Effector memory CD4-positive, alpha-beta T cell (primary cell): ENCODE measurements at regions not wholly inside any gene's neighbourhood (a gene's known extent, or its start where the extent isn't known, plus 50 kb on each side); places are given as distances from the start of the nearest gene placed in this dataset.

Experiments used
- DNase-seq, 3 donors: peaks; one replicate each; pipeline ENCODE4 v3.0.0-alpha.2; 2020
- H3K27ac ChIP-seq: 2 replicates; pipeline ENCODE4 v1.7.0; 2013; ENCODE audit warnings: mild to moderate bottlenecking, low read length, moderate library complexity; ENCODE audit not compliant: insufficient read depth, poor library complexity, severe bottlenecking
- H3K27me3 ChIP-seq: replicated peaks from 2 replicates; pipeline ENCODE4 v1.7.0; 2013; ENCODE audit warnings: mild to moderate bottlenecking, low read length; ENCODE audit not compliant: insufficient read depth, control insufficient read depth, poor library complexity, severe bottlenecking
- H3K36me3 ChIP-seq: 2 replicates; pipeline ENCODE4 v1.7.0; 2013; ENCODE audit warnings: mild to moderate bottlenecking, low read length, moderate library complexity; ENCODE audit not compliant: control insufficient read depth, insufficient read depth
- H3K4me1 ChIP-seq: 2 replicates; pipeline ENCODE4 v1.7.0; 2013; ENCODE audit warnings: low read length, mild to moderate bottlenecking; ENCODE audit not compliant: control insufficient read depth, insufficient read depth, poor library complexity, severe bottlenecking
- H3K4me3 ChIP-seq: 2 replicates; pipeline ENCODE4 v1.7.0; 2013; ENCODE audit warnings: low read length, low read depth, mild to moderate bottlenecking; ENCODE audit not compliant: insufficient read depth, poor library complexity, severe bottlenecking
- H3K9me3 ChIP-seq: 2 replicates; pipeline ENCODE4 v1.7.0; 2013; ENCODE audit warnings: mild to moderate bottlenecking, low read length, moderate library complexity; ENCODE audit not compliant: control insufficient read depth

GRCh38 chr1:157278383-157279137, 140.4 kb upstream of the ETV3 start:
- H3K9me3 ChIP-seq: no peaks in the 10 kb centered on the region
- DNase-seq: no peak
- no peak overlapping the region for H3K27ac ChIP-seq
- H3K27me3 ChIP-seq: peaks cover 11% of the 10 kb centered on the region
- no peaks in the 10 kb centered on the region for H3K4me1 ChIP-seq
- H3K4me3 ChIP-seq: no peak overlapping the region
- no peaks in the 10 kb centered on the region for H3K36me3 ChIP-seq

- Histone ChIP-seq H3K4me1 (no peaks in the 10 kb centered on the region), H3K27me3 (peaks cover 11% of the 10 kb centered on the region)
Measured at GRCh38 chr1:157277913-157278312, 139.7 kb upstream of the ETV3 start.

GRCh38 chr1:157277281-157277680, 139.1 kb upstream of the ETV3 start:
- Histone ChIP-seq H3K9me3 (no peaks in the 10 kb centered on the region), H3K36me3 (no peaks in the 10 kb centered on the region), H3K4me3 (no peak overlapping the region), H3K4me1 (no peaks in the 10 kb centered on the region), H3K27me3 (peaks cover 11% of the 10 kb centered on the region), H3K27ac (no peak overlapping the region)
- no peak for DNase-seq

More at GRCh38 chr1:157277913-157278312, 139.7 kb upstream of the ETV3 start:
- H3K36me3 ChIP-seq: no peaks in the 10 kb centered on the region
- H3K9me3 ChIP-seq: no peaks in the 10 kb centered on the region
- no peak for DNase-seq
- no peak overlapping the region for H3K27ac ChIP-seq
- H3K4me3 ChIP-seq: no peak overlapping the region

- H3K36me3 ChIP-seq: no peaks in the 10 kb centered on the region
- no peak for DNase-seq
- no peak overlapping the region for H3K27ac ChIP-seq
- no peaks in the 10 kb centered on the region for H3K4me1 ChIP-seq
- H3K4me3 ChIP-seq: no peak overlapping the region
- peaks cover 11% of the 10 kb centered on the region for H3K27me3 ChIP-seq
- no peaks in the 10 kb centered on the region for H3K9me3 ChIP-seq
Measured at GRCh38 chr1:157274698-157275534, 136.7 kb upstream of the ETV3 start.

GRCh38 chr1:157272729-157273524, 134.7 kb upstream of the ETV3 start:
- Histone ChIP-seq H3K27me3 (peaks cover 3% of the 10 kb centered on the region), H3K4me3 (no peak overlapping the region), H3K36me3 (no peaks in the 10 kb centered on the region), H3K9me3 (no peaks in the 10 kb centered on the region), H3K27ac (no peak overlapping the region), H3K4me1 (no peaks in the 10 kb centered on the region)
- no peak for DNase-seq

GRCh38 chr1:157272264-157272663, 134.1 kb upstream of the ETV3 start:
- no peaks in the 10 kb centered on the region for H3K27me3 ChIP-seq
- no peak overlapping the region for H3K4me3 ChIP-seq
- no peak for DNase-seq
- H3K36me3 ChIP-seq: no peaks in the 10 kb centered on the region
- no peak overlapping the region for H3K27ac ChIP-seq
- no peaks in the 10 kb centered on the region for H3K4me1 ChIP-seq
- no peaks in the 10 kb centered on the region for H3K9me3 ChIP-seq

GRCh38 chr1:157270705-157271274, 132.6 kb upstream of the ETV3 start:
- Histone ChIP-seq H3K36me3 (no peaks in the 10 kb centered on the region), H3K4me1 (no peaks in the 10 kb centered on the region), H3K4me3 (no peak overlapping the region), H3K27ac (no peak overlapping the region), H3K9me3 (no peaks in the 10 kb centered on the region), H3K27me3 (no peaks in the 10 kb centered on the region)
- DNase-seq: no peak

- Histone ChIP-seq H3K4me1 (no peaks in the 10 kb centered on the region), H3K9me3 (no peaks in the 10 kb centered on the region), H3K36me3 (no peaks in the 10 kb centered on the region), H3K27me3 (no peaks in the 10 kb centered on the region), H3K27ac (no peak overlapping the region), H3K4me3 (no peak overlapping the region)
- DNase-seq: no peak
Measured at GRCh38 chr1:157269656-157270375, 131.6 kb upstream of the ETV3 start.

GRCh38 chr1:157262891-157263290, 124.7 kb upstream of the ETV3 start:
- Histone ChIP-seq H3K27ac (no peak overlapping the region), H3K9me3 (no peaks in the 10 kb centered on the region), H3K27me3 (no peaks in the 10 kb centered on the region), H3K4me3 (no peak overlapping the region), H3K36me3 (no peaks in the 10 kb centered on the region), H3K4me1 (no peaks in the 10 kb centered on the region)
- no peak for DNase-seq
